Tongue (tissue), 2 donors: ENCODE measurements at regions not wholly inside any gene's neighbourhood (a gene's known extent, or its start where the extent isn't known, plus 50 kb on each side); places are given as distances from the start of the nearest gene placed in this dataset. TPM values are rescaled to one million over a fixed set of nuclear protein-coding genes. Genes with fewer than 3 reads are reported as not detected.
"Not testable (repeated sequence)": the region's sequence is repeated elsewhere in the genome, so short reads cannot be mapped to it uniquely, and the experiment has no call there.

Experiments
- DNase-seq: peaks from one replicate; pipeline ENCODE4 v3.0.0-alpha.2; 2015
- small RNA-seq: library from RNA; depleted of rRNA; stranded (forward); fragments of <200 nt; gene quantifications from one replicate; pipeline ENCODE3, GENCODE V24; 2014; ENCODE audit warnings: low replicate concordance

- DNase-seq, result no peak
These were observed 64.1 kb upstream of the KBTBD8 start for GRCh38 chr3:66934041-66934440.

- DNase-seq, result no peak
These were observed 63.4 kb upstream of the KBTBD8 start for GRCh38 chr3:66934725-66935124.

DNA sequence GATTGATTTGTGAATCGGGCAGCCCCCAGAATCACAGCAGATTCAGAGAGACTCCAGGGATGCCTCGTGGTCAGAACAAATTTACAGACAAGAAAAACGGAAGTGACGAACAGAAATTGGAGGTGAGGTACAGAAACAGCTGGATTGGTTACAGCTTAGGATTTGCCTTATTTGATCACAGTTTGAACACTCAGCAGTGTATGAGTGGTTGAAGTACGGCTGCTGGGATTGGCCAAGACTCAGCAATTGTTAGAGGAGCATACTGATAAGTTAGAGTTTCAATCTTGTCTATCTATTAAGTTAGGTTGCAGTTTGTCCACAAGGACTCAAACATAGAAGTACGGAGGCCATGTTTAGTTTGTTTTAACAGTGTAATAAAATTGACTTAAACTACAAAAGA, 61.1 kb upstream of the KBTBD8 start:
- DNase-seq, result not testable (repeated sequence)

- DNase-seq, result peak; percentile 93
These were observed 59.7 kb upstream of the KBTBD8 start for GRCh38 chr3:66938338-66938963.

GRCh38 chr3:66948041-66948440, 50.1 kb upstream of the KBTBD8 start:
- DNase-seq, result peak; percentile 62

Small RNAs in the stretch of these regions (small RNA-seq; reads per million reads assigned to genes)
- gene RPL21P41, result not detected
